Astrocyte of the spinal cord (primary cell): ENCODE measurements at regions not wholly inside any gene's neighbourhood (a gene's known extent, or its start where the extent isn't known, plus 50 kb on each side); places are given as distances from the start of the nearest gene placed in this dataset.
A peak's percentile ranks its signal among the peaks of the same experiment; 100 is the strongest.

Experiments used
- DNase-seq: peaks from one replicate; pipeline ENCODE4 v3.0.0; 2011; ENCODE audit warnings: low read depth, low spot score
- H3K4me3 ChIP-seq: 2 replicates; pipeline ENCODE4 v1.5.1; 2011; ENCODE audit warnings: low read depth, mild to moderate bottlenecking, low read length, moderate library complexity
- in situ Hi-C: cut with HindIII; loops from 2 replicates; pipeline ENCODE4 v1.10.0; 2017; ENCODE audit warnings: low sequenced_read_pairs
- TF ChIP-seq, protein P1 (sequence below): IDR thresholded peaks from 2 replicates; pipeline ENCODE4 v1.5.1; 2012; ENCODE audit warnings: low read depth, mild to moderate bottlenecking, low read length, inconsistent platforms

- DNase-seq: no peak
- in situ Hi-C loops: no loop called here
- TF ChIP-seq, protein P1, sequence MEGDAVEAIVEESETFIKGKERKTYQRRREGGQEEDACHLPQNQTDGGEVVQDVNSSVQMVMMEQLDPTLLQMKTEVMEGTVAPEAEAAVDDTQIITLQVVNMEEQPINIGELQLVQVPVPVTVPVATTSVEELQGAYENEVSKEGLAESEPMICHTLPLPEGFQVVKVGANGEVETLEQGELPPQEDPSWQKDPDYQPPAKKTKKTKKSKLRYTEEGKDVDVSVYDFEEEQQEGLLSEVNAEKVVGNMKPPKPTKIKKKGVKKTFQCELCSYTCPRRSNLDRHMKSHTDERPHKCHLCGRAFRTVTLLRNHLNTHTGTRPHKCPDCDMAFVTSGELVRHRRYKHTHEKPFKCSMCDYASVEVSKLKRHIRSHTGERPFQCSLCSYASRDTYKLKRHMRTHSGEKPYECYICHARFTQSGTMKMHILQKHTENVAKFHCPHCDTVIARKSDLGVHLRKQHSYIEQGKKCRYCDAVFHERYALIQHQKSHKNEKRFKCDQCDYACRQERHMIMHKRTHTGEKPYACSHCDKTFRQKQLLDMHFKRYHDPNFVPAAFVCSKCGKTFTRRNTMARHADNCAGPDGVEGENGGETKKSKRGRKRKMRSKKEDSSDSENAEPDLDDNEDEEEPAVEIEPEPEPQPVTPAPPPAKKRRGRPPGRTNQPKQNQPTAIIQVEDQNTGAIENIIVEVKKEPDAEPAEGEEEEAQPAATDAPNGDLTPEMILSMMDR: no peak
- no peak overlapping the region for H3K4me3 ChIP-seq
Measured at GRCh38 chr10:4457597-4457996, 368.4 kb upstream of the AKR1E2 start.

GRCh38 chr10:4456776-4457175 lies 369.2 kb upstream of the AKR1E2 start:
- TF ChIP-seq, protein P1: no peak
- no peak overlapping the region for H3K4me3 ChIP-seq
- in situ Hi-C loops: no loop called here
- DNase-seq: no peak

DNA sequence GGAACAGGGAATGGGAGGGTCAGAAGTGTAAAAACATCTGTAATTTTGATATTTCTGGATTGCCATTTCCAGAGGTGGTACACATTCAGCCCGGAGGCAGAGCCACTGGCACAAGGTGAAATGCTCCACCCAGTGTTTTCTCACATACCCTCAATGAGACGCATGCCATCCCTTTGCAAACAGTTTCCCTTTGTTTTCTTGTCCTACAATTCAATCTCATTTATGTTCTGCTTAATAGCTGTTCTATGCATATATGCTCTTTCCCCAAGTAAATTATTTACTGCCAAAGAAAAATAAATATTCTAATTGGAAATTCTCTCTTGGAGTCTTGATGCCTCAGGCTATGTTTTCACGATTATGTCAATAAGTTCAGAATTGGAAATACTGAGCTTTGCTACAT lies 369.7 kb upstream of the AKR1E2 start:
- TF ChIP-seq, protein P1: no peak
- no peak for DNase-seq
- no peak overlapping the region for H3K4me3 ChIP-seq
- in situ Hi-C loops: no loop called here

- H3K4me3 ChIP-seq: no peak overlapping the region
- in situ Hi-C loops: no loop called here
- TF ChIP-seq, protein P1: no peak
- DNase-seq: no peak
Measured at GRCh38 chr10:4453950-4454349, 372.1 kb upstream of the AKR1E2 start.

GRCh38 chr10:4453276-4453675 lies 372.7 kb upstream of the AKR1E2 start:
- DNase-seq: no peak
- H3K4me3 ChIP-seq: no peak overlapping the region
- in situ Hi-C loops: no loop called here
- TF ChIP-seq, protein P1: no peak

GRCh38 chr10:4450981-4451908 lies 374.8 kb upstream of the AKR1E2 start:
- TF ChIP-seq, protein P1: no peak
- peak; percentile 60 for DNase-seq
- no peak overlapping the region for H3K4me3 ChIP-seq
- in situ Hi-C loops: no loop called here
